Suprapubic skin (tissue), 4 donors: ENCODE measurements at regions not wholly inside any gene's neighbourhood (a gene's known extent, or its start where the extent isn't known, plus 50 kb on each side); places are given as distances from the start of the nearest gene placed in this dataset.

ENCODE experiments used
- EP300 ChIP-seq: sonication (generic); formaldehyde crosslinking; IDR thresholded peaks from one replicate; pipeline ENCODE4 v1.6.1; 2017; ENCODE audit warnings: antibody characterized with exemption
- POLR2AphosphoS5 ChIP-seq, 3 donors: sonication (generic); formaldehyde crosslinking; IDR thresholded peaks; one replicate each; pipeline ENCODE4 v1.6.1; 2017; ENCODE audit warnings: antibody characterized with exemption in 3 of 3
- TF ChIP-seq, protein P1 (sequence below), 2 donors: fragments of 200-600 bp in 1 of 2; fragments of 450-650 bp in 1 of 2; sonication (generic) in 1 of 2; IDR thresholded peaks; one replicate each; pipeline ENCODE4 v1.5.1; 2016 to 2019; ENCODE audit warnings: antibody characterized with exemption in 2 of 2, mild to moderate bottlenecking in 1 of 2, moderate library complexity in 1 of 2

DNA sequence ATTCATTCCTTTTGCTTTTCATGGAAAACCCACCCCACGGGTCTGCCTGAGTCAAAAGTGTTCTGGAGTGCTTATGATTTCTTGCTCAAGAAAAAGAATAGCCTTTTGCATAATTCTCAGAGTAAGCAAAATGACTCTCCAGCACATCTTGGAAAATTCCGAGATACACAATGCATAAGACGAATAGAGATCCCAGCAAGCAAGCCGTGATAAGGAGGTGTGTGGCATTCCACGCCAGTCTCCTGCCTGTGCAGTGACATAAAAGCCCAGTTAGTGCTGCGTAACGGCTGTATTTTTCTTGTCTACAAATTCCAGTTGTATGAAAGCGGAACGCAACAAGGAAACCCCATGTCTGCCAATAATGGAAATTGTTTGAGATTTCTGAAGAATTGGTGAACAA lies 237.9 kb upstream of the GATB start:
- TF ChIP-seq, protein P1, sequence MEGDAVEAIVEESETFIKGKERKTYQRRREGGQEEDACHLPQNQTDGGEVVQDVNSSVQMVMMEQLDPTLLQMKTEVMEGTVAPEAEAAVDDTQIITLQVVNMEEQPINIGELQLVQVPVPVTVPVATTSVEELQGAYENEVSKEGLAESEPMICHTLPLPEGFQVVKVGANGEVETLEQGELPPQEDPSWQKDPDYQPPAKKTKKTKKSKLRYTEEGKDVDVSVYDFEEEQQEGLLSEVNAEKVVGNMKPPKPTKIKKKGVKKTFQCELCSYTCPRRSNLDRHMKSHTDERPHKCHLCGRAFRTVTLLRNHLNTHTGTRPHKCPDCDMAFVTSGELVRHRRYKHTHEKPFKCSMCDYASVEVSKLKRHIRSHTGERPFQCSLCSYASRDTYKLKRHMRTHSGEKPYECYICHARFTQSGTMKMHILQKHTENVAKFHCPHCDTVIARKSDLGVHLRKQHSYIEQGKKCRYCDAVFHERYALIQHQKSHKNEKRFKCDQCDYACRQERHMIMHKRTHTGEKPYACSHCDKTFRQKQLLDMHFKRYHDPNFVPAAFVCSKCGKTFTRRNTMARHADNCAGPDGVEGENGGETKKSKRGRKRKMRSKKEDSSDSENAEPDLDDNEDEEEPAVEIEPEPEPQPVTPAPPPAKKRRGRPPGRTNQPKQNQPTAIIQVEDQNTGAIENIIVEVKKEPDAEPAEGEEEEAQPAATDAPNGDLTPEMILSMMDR (IDR thresholded peaks at IDR 0.05): no peak
- no peak for TF ChIP-seq EP300
- no peak for TF ChIP-seq POLR2AphosphoS5 (IDR thresholded peaks at IDR 0.05)
